ENCODE measurements at regions not wholly inside any gene's neighbourhood (a gene's known extent, or its start where the extent isn't known, plus 50 kb on each side); places are given as distances from the start of the nearest gene placed in this dataset.

DNA sequence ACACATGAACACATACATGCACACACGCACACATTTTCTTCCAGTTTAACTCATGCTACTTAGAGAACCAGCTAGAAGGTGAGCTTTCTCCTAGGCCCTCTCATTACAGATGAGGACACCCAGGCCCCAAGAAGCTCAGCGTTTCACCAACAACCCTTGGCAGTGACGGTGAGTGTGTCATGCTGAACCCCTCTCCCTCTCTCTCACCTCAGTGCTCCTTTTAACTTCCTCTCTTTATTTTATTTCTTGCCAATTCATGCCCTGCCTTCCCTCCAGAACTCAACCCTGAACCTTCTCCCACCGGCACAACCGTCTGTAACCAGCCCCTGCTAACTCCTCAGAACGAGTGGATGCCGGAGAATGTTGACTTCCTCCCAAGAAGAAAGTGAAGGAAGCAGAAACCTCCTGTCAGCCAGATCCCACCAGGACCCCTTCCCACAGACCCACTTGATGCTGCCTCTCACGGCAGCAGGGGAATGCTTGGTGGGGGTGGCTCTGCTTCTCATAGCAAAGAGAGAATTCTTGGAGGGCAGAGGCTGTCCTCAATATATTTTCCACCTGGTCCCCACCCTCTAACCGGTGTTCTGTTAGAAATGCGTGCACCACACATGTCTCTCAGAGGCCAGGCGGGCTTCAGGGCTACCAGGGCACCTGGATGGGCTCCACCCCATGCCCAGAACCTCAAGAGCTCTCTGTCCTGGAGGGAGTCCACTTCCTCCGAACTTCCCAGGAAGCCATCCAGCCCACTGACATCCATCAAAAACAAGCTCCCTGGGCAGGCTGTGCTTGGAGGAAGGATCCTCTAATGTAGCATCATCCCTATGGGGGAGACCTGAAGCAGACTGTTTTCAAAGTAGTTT is 134.0 kb downstream of the TOMM20 start:
- Mint-ChIP-seq H3K4me1 (peaks cover 9 to 17% of the 10 kb centered on the region in 2 experiments; a peak in 3 of 4 replicates), H3K27ac (peak overlapping the region in 2 of 3 experiments; percentile 3 to 36; a peak in 3 of 7 replicates), H3K4me3 (no peak overlapping the region), H3K36me3 (ENCODE audit: insufficient read depth in 1 of 3, low read depth in 3 of 3) (no peaks in the 10 kb centered on the region; a peak in 2 of 7 replicates), H3K27me3 (ENCODE audit: low read depth) (peaks cover 2% of the 10 kb centered on the region; the same call in 1 of the 2 replicates), H3K9me3 (no peaks in the 10 kb centered on the region; a peak in 1 of 5 replicates)
- H3K4me2 ChIP-seq (ENCODE audit: insufficient read depth, insufficient read length, low read length) = no peak overlapping the region
- H2AK5ac ChIP-seq (ENCODE audit: insufficient read length, low read length) = no peak overlapping the region
- H2AFZ ChIP-seq (ENCODE audit: low read length) = no peak overlapping the region
- H2BK15ac ChIP-seq (ENCODE audit: low read depth, low read length) = no peak overlapping the region
- no peaks in the 10 kb centered on the region for H3K9me3 ChIP-seq (ENCODE audit: control insufficient read depth, low read depth, low read length)
- H3T11ph ChIP-seq (ENCODE audit: low read length) = no peak overlapping the region
- no peaks in the 10 kb centered on the region for H3K79me2 ChIP-seq (ENCODE audit: insufficient read depth, low read length)
- H3K4ac ChIP-seq (ENCODE audit: low read depth, low read length) = no peak overlapping the region
- no peaks in the 10 kb centered on the region for H4K20me1 ChIP-seq (ENCODE audit: control insufficient read depth, insufficient read depth, insufficient read length)
- H3K56ac ChIP-seq (ENCODE audit: insufficient read length, low read depth, low read length) = no peak overlapping the region
- no peaks in the 10 kb centered on the region for H3K4me1 ChIP-seq (ENCODE audit: insufficient read depth, low read length)
- no peak overlapping the region for H4K5ac ChIP-seq (ENCODE audit: insufficient read length, low read depth, low read length)
- H4K8ac ChIP-seq (replicated peaks; ENCODE audit: insufficient read length, low read depth, low read length) = no peak overlapping the region
- no CpG with 5 or more reads among the region's 12 CpGs for WGBS (ENCODE audit: extremely low coverage, insufficient read length, low lambda C conversion rate)
- peak overlapping the region; percentile 41 for H3K18ac ChIP-seq (ENCODE audit: insufficient read length, low read depth, low read length)
- no peak overlapping the region for H2BK20ac ChIP-seq (ENCODE audit: low read depth, low read length, poor library complexity, severe bottlenecking)
- H2BK12ac ChIP-seq (ENCODE audit: insufficient read length, low read depth, low read length) = no peak overlapping the region
- peak overlapping the region; percentile 28; the same call in 1 of the 2 replicates for H3K14ac ChIP-seq (ENCODE audit: insufficient read depth, low read length)
- H3K23me2 ChIP-seq (ENCODE audit: insufficient read length, low read depth, low read length, poor library complexity, severe bottlenecking) = no peaks in the 10 kb centered on the region
- no peaks in the 10 kb centered on the region for H3K27me3 ChIP-seq (ENCODE audit: insufficient read depth, low read length)
- DNase-seq = no peak
- no peak for TF ChIP-seq CTCF (conservative IDR thresholded peaks at IDR 0.05)
- no peak overlapping the region for H3K9ac ChIP-seq (ENCODE audit: extremely low read depth, insufficient read length, low read length)
- no peak overlapping the region for H3K27ac ChIP-seq (ENCODE audit: insufficient read length, low read depth, low read length)
- H3K23ac ChIP-seq (ENCODE audit: insufficient read length, low read depth, low read length) = no peak overlapping the region
- H3K79me1 ChIP-seq (ENCODE audit: insufficient read depth, low read depth, low read length, poor library complexity, severe bottlenecking) = no peaks in the 10 kb centered on the region
- no peak overlapping the region for H2BK5ac ChIP-seq (ENCODE audit: insufficient read length, low read length)
- no peak overlapping the region for H2BK120ac ChIP-seq (ENCODE audit: low read depth, low read length, poor library complexity, severe bottlenecking)
- H4K91ac ChIP-seq (ENCODE audit: insufficient read length, low read depth, low read length) = no peak overlapping the region

Data from H9 (cell line).